ENCODE measurements at regions not wholly inside any gene's neighbourhood (a gene's known extent, or its start where the extent isn't known, plus 50 kb on each side); places are given as distances from the start of the nearest gene placed in this dataset.

GRCh38 chr15:98277602-98278001 lies 317.1 kb downstream of the ARRDC4 start:
- DNase-seq (ENCODE audit: low spot score), result no peak

- no peak for DNase-seq (ENCODE audit: low spot score)
Measured at GRCh38 chr15:98280284-98280975, 319.9 kb downstream of the ARRDC4 start.

GRCh38 chr15:98281130-98281529 lies 320.6 kb downstream of the ARRDC4 start:
- no peak for DNase-seq (ENCODE audit: low spot score)

GRCh38 chr15:98282656-98283332 lies 322.3 kb downstream of the ARRDC4 start:
- no peak for DNase-seq (ENCODE audit: low spot score)

- no peak for DNase-seq (ENCODE audit: low spot score)
Measured at GRCh38 chr15:98286200-98286599, 325.7 kb downstream of the ARRDC4 start.

- DNase-seq (ENCODE audit: low spot score), result no peak
Measured at GRCh38 chr15:98286831-98287230, 326.3 kb downstream of the ARRDC4 start.

- DNase-seq (ENCODE audit: low spot score), result no peak
Measured at GRCh38 chr15:98288091-98288590, 327.6 kb downstream of the ARRDC4 start.

GRCh38 chr15:98289747-98290146 lies 329.2 kb downstream of the ARRDC4 start:
- no peak for DNase-seq (ENCODE audit: low spot score)

GRCh38 chr15:98292442-98293240 lies 332.1 kb downstream of the ARRDC4 start:
- DNase-seq (ENCODE audit: low spot score), result no peak

GRCh38 chr15:98294126-98294525 lies 333.6 kb downstream of the ARRDC4 start:
- DNase-seq (ENCODE audit: low spot score), result no peak

GRCh38 chr15:98295101-98295759 lies 334.7 kb downstream of the ARRDC4 start:
- DNase-seq (ENCODE audit: low spot score), result peak; percentile 35

- no peak for DNase-seq (ENCODE audit: low spot score)
Measured at GRCh38 chr15:98296653-98297052, 336.1 kb downstream of the ARRDC4 start.

- no peak for DNase-seq (ENCODE audit: low spot score)
Measured at GRCh38 chr15:98304371-98304770, 343.9 kb downstream of the ARRDC4 start.

GRCh38 chr15:98308117-98308516 lies 340.2 kb upstream of the IGF1R start:
- no peak for DNase-seq (ENCODE audit: low spot score)

GRCh38 chr15:98311566-98312188 lies 336.7 kb upstream of the IGF1R start:
- peak; percentile 78 for DNase-seq (ENCODE audit: low spot score)

GRCh38 chr15:98312913-98313312 lies 335.4 kb upstream of the IGF1R start:
- DNase-seq (ENCODE audit: low spot score), result no peak

- DNase-seq (ENCODE audit: low spot score), result no peak
Measured at GRCh38 chr15:98315971-98316370, 332.4 kb upstream of the IGF1R start.

- no peak for DNase-seq (ENCODE audit: low spot score)
Measured at GRCh38 chr15:98321896-98322295, 326.4 kb upstream of the IGF1R start.

- DNase-seq (ENCODE audit: low spot score), result no peak
Measured at GRCh38 chr15:98322581-98322980, 325.8 kb upstream of the IGF1R start.

- no peak for DNase-seq (ENCODE audit: low spot score)
Measured at GRCh38 chr15:98324341-98324970, 323.9 kb upstream of the IGF1R start.

GRCh38 chr15:98326804-98327203 lies 321.5 kb upstream of the IGF1R start:
- no peak for DNase-seq (ENCODE audit: low spot score)
